Loucy (cell line): ENCODE measurements at regions not wholly inside any gene's neighbourhood (a gene's known extent, or its start where the extent isn't known, plus 50 kb on each side); places are given as distances from the start of the nearest gene placed in this dataset.

Experiments
- CTCF ChIP-seq: fragments of 200-600 bp; sonication (generic); conservative IDR thresholded peaks from 2 replicates; pipeline ENCODE4 v1.5.1; 2014; ENCODE audit warnings: mild to moderate bottlenecking, antibody characterized with exemption, low read length
- EZH2phosphoT487 ChIP-seq: fragments of 200-600 bp; IDR thresholded peaks from 2 replicates; pipeline ENCODE4 v1.6.1; 2018; ENCODE audit warnings: antibody characterized with exemption, mild to moderate bottlenecking, moderate library complexity, borderline replicate concordance

DNA sequence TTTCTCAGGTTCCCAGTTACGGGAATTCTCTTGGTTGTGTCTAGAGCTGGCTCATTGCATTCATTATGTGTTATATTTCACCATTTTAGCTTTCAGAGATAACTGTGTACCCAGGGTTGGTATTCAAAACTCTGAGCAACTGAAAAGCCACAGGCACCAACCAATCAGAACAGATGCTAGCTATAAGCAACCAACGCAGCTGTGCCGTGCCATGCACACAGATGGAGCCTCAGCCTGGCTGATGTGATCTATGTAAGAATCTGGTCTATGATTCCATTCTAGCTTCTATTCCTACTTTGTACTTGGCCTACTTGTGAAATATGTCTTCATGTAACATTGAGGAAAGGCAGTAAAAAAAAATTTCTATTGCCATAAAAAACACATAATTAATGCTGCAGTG lies 95.0 kb upstream of the CCDC80 start:
- TF ChIP-seq EZH2phosphoT487 (no peak), CTCF (no peak)
